WTC11 (cell line): ENCODE measurements at regions not wholly inside any gene's neighbourhood (a gene's known extent, or its start where the extent isn't known, plus 50 kb on each side); places are given as distances from the start of the nearest gene placed in this dataset.

Source experiments
- CTCF ChIP-seq: fragments of 200-600 bp; IDR thresholded peaks from 2 replicates; pipeline ENCODE4 v1.8.0; 2022; ENCODE audit warnings: antibody characterized with exemption
- FOXK1 ChIP-seq: sonication (generic); formaldehyde crosslinking; IDR thresholded peaks from 2 replicates; pipeline ENCODE4 v1.8.0; 2022; ENCODE audit warnings: mild to moderate bottlenecking, moderate library complexity, missing genetic modification reagents
- JUN ChIP-seq: sonication (generic); formaldehyde crosslinking; IDR thresholded peaks from 2 replicates; pipeline ENCODE4 v1.8.0; 2023; ENCODE audit warnings: mild to moderate bottlenecking, missing genetic modification reagents
- NFE2L1 ChIP-seq: sonication (generic); formaldehyde crosslinking; IDR thresholded peaks from 2 replicates; pipeline ENCODE4 v1.8.1; 2023; ENCODE audit warnings: missing genetic modification reagents

DNA sequence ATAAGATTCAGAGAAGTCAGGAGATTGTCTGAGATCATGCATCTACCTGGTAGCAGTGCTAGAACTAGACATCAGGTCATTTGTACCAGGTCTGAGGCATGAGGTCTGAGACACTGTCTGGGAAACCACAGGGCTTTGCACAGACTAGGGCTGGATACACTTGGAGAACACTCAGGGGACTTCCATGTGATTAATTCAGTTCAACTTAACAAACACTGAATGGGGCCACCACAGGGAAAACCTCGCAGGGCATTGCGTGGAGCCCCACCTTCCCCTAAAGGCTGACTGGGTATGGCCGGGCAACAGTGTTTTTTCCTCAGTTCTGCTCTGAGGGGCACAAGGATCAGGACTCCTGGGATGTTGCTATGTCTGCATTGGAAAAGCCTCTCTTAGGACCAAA, 86.5 kb upstream of the WARS2 start:
- TF ChIP-seq FOXK1 (no peak), NFE2L1 (CRISPR knock-in tag) (no peak), CTCF (no peak), JUN (CRISPR knock-in tag) (no peak)
